HCT116 (cell line): ENCODE measurements at regions not wholly inside any gene's neighbourhood (a gene's known extent, or its start where the extent isn't known, plus 50 kb on each side); places are given as distances from the start of the nearest gene placed in this dataset.

ENCODE experiments used
- CTCF ChIP-seq, 3 experiments: fragments of 200-600 bp in 1 of 3; sonication (generic) in 1 of 3; IDR thresholded peaks in 2 of 3; conservative IDR thresholded peaks in 1 of 3; 2 replicates each; pipeline ENCODE4 v1.5.1; 2012 to 2017; ENCODE audit warnings: low read depth in 2 of 3, low read length in 2 of 3, antibody characterized with exemption in 1 of 3, borderline replicate concordance in 1 of 3, control low read depth in 1 of 3, mild to moderate bottlenecking in 1 of 3, mixed read lengths in 1 of 3, mixed run types in 1 of 3, moderate library complexity in 1 of 3; ENCODE audit not compliant: insufficient read depth in 1 of 3
- POLR2A ChIP-seq: IDR thresholded peaks from 2 replicates; pipeline ENCODE4 v1.7.0; 2011; ENCODE audit warnings: borderline replicate concordance; ENCODE audit not compliant: insufficient read depth, insufficient read length; ENCODE audit errors: extremely low read depth

GRCh38 chr5:124919076-124919475, 172.6 kb upstream of the ZNF608 start:
- TF ChIP-seq CTCF (IDR thresholded peaks at IDR 0.05 in 2 of 3, conservative IDR thresholded peaks at IDR 0.05 in 1 of 3; ENCODE audit: borderline replicate concordance in 1 of 3, insufficient read depth in 1 of 3, low read depth in 2 of 3, low read length in 2 of 3): no peak
- no peak for TF ChIP-seq POLR2A
